ENCODE measurements at regions not wholly inside any gene's neighbourhood (a gene's known extent, or its start where the extent isn't known, plus 50 kb on each side); places are given as distances from the start of the nearest gene placed in this dataset.

GRCh38 chr5:133718457-133718856, 106.1 kb upstream of the FSTL4 start:
- no peak for TF ChIP-seq NFIC (IDR thresholded peaks at IDR 0.05)
- TF ChIP-seq REST (IDR thresholded peaks at IDR 0.05; ENCODE audit: low read depth) = no peak
- no peak for TF ChIP-seq CEBPB (IDR thresholded peaks at IDR 0.05)
- no peak for TF ChIP-seq TAF1 (IDR thresholded peaks at IDR 0.05; ENCODE audit: low read depth)
- no peak for TF ChIP-seq TCF12 (IDR thresholded peaks at IDR 0.05; ENCODE audit: low read depth)
- TF ChIP-seq EP300 (IDR thresholded peaks at IDR 0.05; ENCODE audit: borderline replicate concordance) = no peak
- TF ChIP-seq YY1 (IDR thresholded peaks at IDR 0.05; ENCODE audit: low read depth) = no peak
- no peak for TF ChIP-seq USF1 (IDR thresholded peaks at IDR 0.05)
- no peak for TF ChIP-seq FOXM1 (IDR thresholded peaks at IDR 0.05; ENCODE audit: borderline replicate concordance, low read depth)
